Panc1 (cell line): ENCODE measurements at regions not wholly inside any gene's neighbourhood (a gene's known extent, or its start where the extent isn't known, plus 50 kb on each side); places are given as distances from the start of the nearest gene placed in this dataset.

ENCODE experiments used
- ATAC-seq: fragments of 200-7000 bp; cut with Tn5 transposase; 2 replicates; pipeline ENCODE4 v1.9.1; 2020; ENCODE audit warnings: mild to moderate bottlenecking, moderate library complexity
- BruUV-seq: library from RNA; stranded (reverse); fragments of 400-500 nt; replicated peaks from 2 replicates; lab custom pipeline; 2021; lab: Mats Ljungman, UMichigan
- CTCF ChIA-PET: fragments of 300-600 bp; sonication (Branson Sonifier 250); formaldehyde crosslinking; loops from one replicate; lab custom pipeline; 2022; ENCODE audit warnings: antibody characterized with exemption; lab: Charles Lee
- POLR2A ChIA-PET: fragments of 300-600 bp; sonication (Branson Sonifier 250); formaldehyde crosslinking; loops from one replicate; lab custom pipeline; 2022; ENCODE audit warnings: antibody characterized with exemption; lab: Charles Lee
- DNase-seq: peaks from one replicate; pipeline ENCODE4 v3.0.0-alpha.2; 2010; ENCODE audit warnings: low read depth, low spot score
- H3K27ac ChIP-seq: 2 replicates; pipeline ENCODE4 v1.5.1; 2011; ENCODE audit warnings: mild to moderate bottlenecking, low read length, inconsistent platforms
- H3K27me3 ChIP-seq: fragments of 200-500 bp; sonication (Bioruptor generic); 2 replicates; pipeline ENCODE4 v1.6.0; 2014; ENCODE audit warnings: low read length, inconsistent platforms; ENCODE audit not compliant: control insufficient read depth, insufficient read depth
- H3K36me3 ChIP-seq: fragments of 200-500 bp; sonication (Bioruptor generic); 2 replicates; pipeline ENCODE4 v1.5.1; 2014; ENCODE audit warnings: inconsistent platforms, mild to moderate bottlenecking, low read length, moderate library complexity; ENCODE audit not compliant: control insufficient read depth, insufficient read depth
- H3K4me1 ChIP-seq: 2 replicates; pipeline ENCODE4 v1.5.1; 2011; ENCODE audit warnings: inconsistent platforms, mild to moderate bottlenecking, low read length, moderate library complexity; ENCODE audit not compliant: control insufficient read depth, insufficient read depth
- H3K4me3 ChIP-seq, 2 experiments: 2 replicates each; pipeline ENCODE4 v1.5.1; 2011 to 2012; ENCODE audit warnings: low read depth in 2 of 2, low read length in 2 of 2, mild to moderate bottlenecking in 2 of 2, inconsistent platforms in 1 of 2, moderate library complexity in 1 of 2
- H3K9me3 ChIP-seq: fragments of 200-500 bp; sonication (Bioruptor generic); 2 replicates; pipeline ENCODE4 v1.5.1; 2014; ENCODE audit warnings: low read depth, mild to moderate bottlenecking, inconsistent platforms, low read length, moderate library complexity; ENCODE audit not compliant: control insufficient read depth, insufficient read depth
- POLR2AphosphoS5 ChIP-seq: IDR thresholded peaks from 2 replicates; pipeline ENCODE4 v1.6.1; 2012; ENCODE audit warnings: mild to moderate bottlenecking, low read depth, low read length, moderate library complexity
- SIN3A ChIP-seq: IDR thresholded peaks from 2 replicates; pipeline ENCODE4 v1.6.1; 2012; ENCODE audit warnings: low read depth, mild to moderate bottlenecking, low read length, moderate library complexity, borderline replicate concordance; ENCODE audit not compliant: insufficient read depth
- TCF7L2 ChIP-seq: IDR thresholded peaks from 2 replicates; pipeline ENCODE4 v1.6.1; 2011; ENCODE audit warnings: mild to moderate bottlenecking, low read depth, low read length, inconsistent platforms
- in situ Hi-C: cut with HindIII; loops from 2 replicates; pipeline ENCODE4 v1.10.0; 2016; ENCODE audit warnings: low sequenced_read_pairs, low pct_unique_long_range_greater_than_20kb
- intact Hi-C: fragments of 100-400 bp; cut with micrococcal nuclease; formaldehyde crosslinking; loops from one replicate; pipeline ENCODE4 v1.10.0; 2022; ENCODE audit not compliant: unreplicated experiment
- TF ChIP-seq, protein P1 (sequence below), 2 experiments: IDR thresholded peaks; 2 replicates each; pipeline ENCODE4 v1.6.1; 2011 to 2012; ENCODE audit warnings: low read depth in 2 of 2, control low read depth in 1 of 2, low read length in 1 of 2, mild to moderate bottlenecking in 1 of 2, moderate library complexity in 1 of 2; ENCODE audit not compliant: insufficient read depth in 1 of 2
- TF ChIP-seq, protein P2 (sequence below): fragments of 450-650 bp; IDR thresholded peaks from 2 replicates; pipeline ENCODE4 v1.5.1; 2017; ENCODE audit warnings: mild to moderate bottlenecking

DNA sequence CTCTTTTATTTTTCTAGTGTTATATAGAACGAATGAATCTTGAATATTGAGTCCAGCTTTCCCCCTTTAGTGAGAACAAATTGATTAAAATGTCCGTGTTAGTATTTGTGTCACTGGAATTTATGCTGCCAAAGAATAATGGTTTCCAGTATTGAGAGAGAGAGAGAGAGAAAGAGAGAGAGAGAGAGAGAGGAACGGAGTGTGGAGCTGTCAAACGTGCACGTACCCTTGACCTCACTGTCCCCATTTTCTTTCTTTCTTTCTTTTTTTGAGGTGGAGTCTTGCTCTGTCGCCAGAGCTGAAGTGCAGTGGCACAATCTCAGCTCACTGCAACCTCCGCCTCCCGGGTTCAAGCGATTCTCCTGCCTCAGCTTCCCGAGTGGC lies 70.9 kb upstream of the GREM2 start:
- Histone ChIP-seq H3K36me3 (no peaks in the 10 kb centered on the region), H3K4me3 (no peak overlapping the region), H3K27ac (no peak overlapping the region), H3K4me1 (no peaks in the 10 kb centered on the region), H3K27me3 (no peaks in the 10 kb centered on the region), H3K9me3 (no peaks in the 10 kb centered on the region)
- no peak for TF ChIP-seq TCF7L2
- TF ChIP-seq SIN3A = no peak
- TF ChIP-seq, protein P1, sequence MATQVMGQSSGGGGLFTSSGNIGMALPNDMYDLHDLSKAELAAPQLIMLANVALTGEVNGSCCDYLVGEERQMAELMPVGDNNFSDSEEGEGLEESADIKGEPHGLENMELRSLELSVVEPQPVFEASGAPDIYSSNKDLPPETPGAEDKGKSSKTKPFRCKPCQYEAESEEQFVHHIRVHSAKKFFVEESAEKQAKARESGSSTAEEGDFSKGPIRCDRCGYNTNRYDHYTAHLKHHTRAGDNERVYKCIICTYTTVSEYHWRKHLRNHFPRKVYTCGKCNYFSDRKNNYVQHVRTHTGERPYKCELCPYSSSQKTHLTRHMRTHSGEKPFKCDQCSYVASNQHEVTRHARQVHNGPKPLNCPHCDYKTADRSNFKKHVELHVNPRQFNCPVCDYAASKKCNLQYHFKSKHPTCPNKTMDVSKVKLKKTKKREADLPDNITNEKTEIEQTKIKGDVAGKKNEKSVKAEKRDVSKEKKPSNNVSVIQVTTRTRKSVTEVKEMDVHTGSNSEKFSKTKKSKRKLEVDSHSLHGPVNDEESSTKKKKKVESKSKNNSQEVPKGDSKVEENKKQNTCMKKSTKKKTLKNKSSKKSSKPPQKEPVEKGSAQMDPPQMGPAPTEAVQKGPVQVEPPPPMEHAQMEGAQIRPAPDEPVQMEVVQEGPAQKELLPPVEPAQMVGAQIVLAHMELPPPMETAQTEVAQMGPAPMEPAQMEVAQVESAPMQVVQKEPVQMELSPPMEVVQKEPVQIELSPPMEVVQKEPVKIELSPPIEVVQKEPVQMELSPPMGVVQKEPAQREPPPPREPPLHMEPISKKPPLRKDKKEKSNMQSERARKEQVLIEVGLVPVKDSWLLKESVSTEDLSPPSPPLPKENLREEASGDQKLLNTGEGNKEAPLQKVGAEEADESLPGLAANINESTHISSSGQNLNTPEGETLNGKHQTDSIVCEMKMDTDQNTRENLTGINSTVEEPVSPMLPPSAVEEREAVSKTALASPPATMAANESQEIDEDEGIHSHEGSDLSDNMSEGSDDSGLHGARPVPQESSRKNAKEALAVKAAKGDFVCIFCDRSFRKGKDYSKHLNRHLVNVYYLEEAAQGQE (IDR thresholded peaks at IDR 0.05; ENCODE audit: insufficient read depth in 1 of 2, low read depth in 2 of 2, low read length in 1 of 2) = no peak
- TF ChIP-seq, protein P2, sequence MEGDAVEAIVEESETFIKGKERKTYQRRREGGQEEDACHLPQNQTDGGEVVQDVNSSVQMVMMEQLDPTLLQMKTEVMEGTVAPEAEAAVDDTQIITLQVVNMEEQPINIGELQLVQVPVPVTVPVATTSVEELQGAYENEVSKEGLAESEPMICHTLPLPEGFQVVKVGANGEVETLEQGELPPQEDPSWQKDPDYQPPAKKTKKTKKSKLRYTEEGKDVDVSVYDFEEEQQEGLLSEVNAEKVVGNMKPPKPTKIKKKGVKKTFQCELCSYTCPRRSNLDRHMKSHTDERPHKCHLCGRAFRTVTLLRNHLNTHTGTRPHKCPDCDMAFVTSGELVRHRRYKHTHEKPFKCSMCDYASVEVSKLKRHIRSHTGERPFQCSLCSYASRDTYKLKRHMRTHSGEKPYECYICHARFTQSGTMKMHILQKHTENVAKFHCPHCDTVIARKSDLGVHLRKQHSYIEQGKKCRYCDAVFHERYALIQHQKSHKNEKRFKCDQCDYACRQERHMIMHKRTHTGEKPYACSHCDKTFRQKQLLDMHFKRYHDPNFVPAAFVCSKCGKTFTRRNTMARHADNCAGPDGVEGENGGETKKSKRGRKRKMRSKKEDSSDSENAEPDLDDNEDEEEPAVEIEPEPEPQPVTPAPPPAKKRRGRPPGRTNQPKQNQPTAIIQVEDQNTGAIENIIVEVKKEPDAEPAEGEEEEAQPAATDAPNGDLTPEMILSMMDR = no peak
- no peak for TF ChIP-seq POLR2AphosphoS5
- no TSS peak for BruUV-seq
- no peak for DNase-seq
- no peak for ATAC-seq
- CTCF ChIA-PET = no interaction called here
- intact Hi-C loops = no loop called here
- in situ Hi-C loops = no loop called here
- POLR2A ChIA-PET = no interaction called here

DNA sequence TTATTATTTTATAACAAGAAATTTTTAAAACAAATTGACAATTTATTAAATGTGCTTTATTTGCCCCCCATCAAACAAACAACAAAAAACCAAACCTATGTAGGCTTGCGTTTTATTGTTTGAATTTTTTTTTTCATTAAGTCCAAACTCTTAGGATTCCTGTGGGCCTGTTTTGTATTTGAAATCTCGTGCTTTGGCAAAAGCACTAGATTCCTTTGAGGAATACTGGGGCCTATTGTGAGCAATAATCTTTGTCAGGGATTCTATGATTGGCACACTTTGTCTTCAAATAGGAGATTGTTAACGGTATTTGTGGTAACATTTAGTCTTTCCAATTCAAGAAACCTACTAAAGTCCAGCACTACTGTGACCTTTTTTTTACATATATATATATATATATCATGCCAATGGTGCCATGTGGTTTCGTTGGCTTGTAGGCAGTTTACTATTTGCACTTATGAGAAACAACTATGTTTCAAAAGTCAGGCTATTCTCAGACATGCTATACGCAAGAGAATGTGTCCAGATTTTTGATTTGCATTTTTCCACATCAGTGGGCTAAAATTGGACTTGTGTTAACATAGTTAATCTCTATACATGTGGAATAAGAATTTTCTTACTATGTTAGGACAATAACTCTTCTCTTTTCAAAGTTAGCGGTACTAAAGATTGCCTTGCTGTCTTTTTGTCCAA lies 70.4 kb upstream of the GREM2 start:
- TF ChIP-seq, protein P1 (IDR thresholded peaks at IDR 0.05; ENCODE audit: insufficient read depth in 1 of 2, low read depth in 2 of 2, low read length in 1 of 2) = no peak
- TF ChIP-seq SIN3A (no peak), TCF7L2 (no peak), POLR2AphosphoS5 (no peak)
- TF ChIP-seq, protein P2 = no peak

More for the DNA sequence above, 70.4 kb upstream of the GREM2 start:
- POLR2A ChIA-PET = no interaction called here
- DNase-seq (no peak), ATAC-seq (no peak)
- intact Hi-C loops = no loop called here
- Histone ChIP-seq H3K36me3 (no peaks in the 10 kb centered on the region), H3K27ac (no peak overlapping the region), H3K4me1 (no peaks in the 10 kb centered on the region), H3K4me3 (no peak overlapping the region), H3K9me3 (no peaks in the 10 kb centered on the region), H3K27me3 (no peaks in the 10 kb centered on the region)
- CTCF ChIA-PET = no interaction called here
- in situ Hi-C loops = no loop called here
- no TSS peak for BruUV-seq
